22Rv1 (cell line): ENCODE measurements at regions not wholly inside any gene's neighbourhood (a gene's known extent, or its start where the extent isn't known, plus 50 kb on each side); places are given as distances from the start of the nearest gene placed in this dataset.

Experiments
- CTCF ChIP-seq: fragments of 450-650 bp; IDR thresholded peaks from 2 replicates; pipeline ENCODE4 v1.5.1; 2017; ENCODE audit warnings: mild to moderate bottlenecking
- ZFX ChIP-seq: fragments of 450-650 bp; IDR thresholded peaks from 2 replicates; pipeline ENCODE4 v1.6.1; 2017; ENCODE audit warnings: antibody characterized with exemption, borderline replicate concordance

GRCh38 chr6:113574147-113574546 lies 283.0 kb upstream of the MARCKS start:
- TF ChIP-seq CTCF (no peak), ZFX (no peak)
